AG09309 (cell line): ENCODE measurements at regions not wholly inside any gene's neighbourhood (a gene's known extent, or its start where the extent isn't known, plus 50 kb on each side); places are given as distances from the start of the nearest gene placed in this dataset.

Source experiments
- DNase-seq: peaks from one replicate; pipeline ENCODE4 v3.0.0-alpha.2; 2010; ENCODE audit warnings: low read depth
- H3K4me3 ChIP-seq: 2 replicates; pipeline ENCODE4 v1.5.1; 2011; ENCODE audit warnings: mild to moderate bottlenecking, low read depth, low read length, moderate library complexity; ENCODE audit not compliant: control insufficient read depth
- TF ChIP-seq, protein P1 (sequence below): IDR thresholded peaks from 2 replicates; pipeline ENCODE4 v1.5.1; 2011; ENCODE audit warnings: mild to moderate bottlenecking, low read depth, low read length, inconsistent platforms; ENCODE audit not compliant: insufficient read depth, control insufficient read depth; ENCODE audit errors: missing control alignments

DNA sequence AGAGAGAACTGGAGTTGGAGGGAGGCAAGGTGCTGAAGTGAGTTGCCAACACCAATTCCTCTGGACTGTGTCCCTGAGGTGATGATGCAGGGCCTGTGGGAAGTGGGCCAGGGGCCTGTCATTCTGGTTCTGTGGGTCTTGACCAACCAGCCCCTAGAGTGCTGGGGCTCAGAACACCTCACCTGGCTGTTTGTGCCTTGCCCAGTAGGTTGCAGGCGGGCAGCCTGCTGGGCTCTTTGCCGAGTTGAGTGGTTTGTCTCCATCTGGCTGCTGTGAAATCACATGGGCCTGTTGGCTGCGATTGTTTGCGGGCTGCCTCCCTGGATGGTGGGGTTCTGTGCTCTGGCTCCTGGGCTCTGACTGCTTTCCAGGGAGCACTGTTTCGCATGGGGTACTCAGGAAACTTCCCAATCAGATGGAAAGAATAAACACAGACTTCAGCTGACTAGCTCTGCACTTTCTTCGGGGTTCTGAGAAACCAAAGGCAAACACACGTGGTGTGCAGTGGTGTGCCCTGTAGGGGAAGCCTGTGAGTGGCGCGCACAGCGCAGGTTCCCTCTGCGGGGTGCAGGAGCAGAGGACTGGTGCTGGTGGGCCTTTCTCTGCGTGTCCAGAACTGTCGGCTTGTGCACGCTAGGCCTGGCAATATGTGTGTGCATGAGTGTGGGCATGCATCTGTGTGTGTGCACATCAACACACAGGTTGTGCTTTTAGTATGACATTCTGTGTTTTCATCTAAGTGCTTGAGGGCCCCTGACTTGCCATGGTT is 95.1 kb downstream of the RHOU start:
- TF ChIP-seq, protein P1, sequence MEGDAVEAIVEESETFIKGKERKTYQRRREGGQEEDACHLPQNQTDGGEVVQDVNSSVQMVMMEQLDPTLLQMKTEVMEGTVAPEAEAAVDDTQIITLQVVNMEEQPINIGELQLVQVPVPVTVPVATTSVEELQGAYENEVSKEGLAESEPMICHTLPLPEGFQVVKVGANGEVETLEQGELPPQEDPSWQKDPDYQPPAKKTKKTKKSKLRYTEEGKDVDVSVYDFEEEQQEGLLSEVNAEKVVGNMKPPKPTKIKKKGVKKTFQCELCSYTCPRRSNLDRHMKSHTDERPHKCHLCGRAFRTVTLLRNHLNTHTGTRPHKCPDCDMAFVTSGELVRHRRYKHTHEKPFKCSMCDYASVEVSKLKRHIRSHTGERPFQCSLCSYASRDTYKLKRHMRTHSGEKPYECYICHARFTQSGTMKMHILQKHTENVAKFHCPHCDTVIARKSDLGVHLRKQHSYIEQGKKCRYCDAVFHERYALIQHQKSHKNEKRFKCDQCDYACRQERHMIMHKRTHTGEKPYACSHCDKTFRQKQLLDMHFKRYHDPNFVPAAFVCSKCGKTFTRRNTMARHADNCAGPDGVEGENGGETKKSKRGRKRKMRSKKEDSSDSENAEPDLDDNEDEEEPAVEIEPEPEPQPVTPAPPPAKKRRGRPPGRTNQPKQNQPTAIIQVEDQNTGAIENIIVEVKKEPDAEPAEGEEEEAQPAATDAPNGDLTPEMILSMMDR: no peak
- no peak for DNase-seq
- no peak overlapping the region for H3K4me3 ChIP-seq

DNA sequence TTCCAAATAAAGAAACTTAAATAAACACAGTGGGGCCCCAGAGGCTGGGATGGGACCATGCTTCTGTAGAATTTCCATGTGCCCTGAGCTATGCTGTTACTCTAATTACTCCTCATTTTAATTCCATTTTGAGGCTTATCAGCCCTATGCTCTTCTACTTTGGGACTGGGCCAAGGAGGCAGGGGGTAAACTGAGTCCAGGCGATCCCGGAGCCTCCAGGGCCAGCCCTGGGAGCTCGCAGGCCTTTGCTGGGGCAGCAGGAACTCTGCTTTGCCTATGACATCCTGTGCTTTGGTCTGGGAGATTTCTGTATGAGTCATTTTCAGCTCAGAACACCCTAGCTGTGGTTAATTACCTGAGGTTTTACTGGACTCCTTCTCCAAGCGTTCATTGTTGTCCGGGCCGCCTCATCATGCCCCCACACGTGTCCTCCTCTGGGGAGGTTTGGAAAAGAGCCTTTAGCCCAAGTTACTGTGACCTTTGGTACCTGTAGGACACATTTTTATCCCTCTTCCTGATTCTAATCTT is 95.7 kb downstream of the RHOU start:
- TF ChIP-seq, protein P1: no peak
- no peak for DNase-seq
- no peak overlapping the region for H3K4me3 ChIP-seq

DNA sequence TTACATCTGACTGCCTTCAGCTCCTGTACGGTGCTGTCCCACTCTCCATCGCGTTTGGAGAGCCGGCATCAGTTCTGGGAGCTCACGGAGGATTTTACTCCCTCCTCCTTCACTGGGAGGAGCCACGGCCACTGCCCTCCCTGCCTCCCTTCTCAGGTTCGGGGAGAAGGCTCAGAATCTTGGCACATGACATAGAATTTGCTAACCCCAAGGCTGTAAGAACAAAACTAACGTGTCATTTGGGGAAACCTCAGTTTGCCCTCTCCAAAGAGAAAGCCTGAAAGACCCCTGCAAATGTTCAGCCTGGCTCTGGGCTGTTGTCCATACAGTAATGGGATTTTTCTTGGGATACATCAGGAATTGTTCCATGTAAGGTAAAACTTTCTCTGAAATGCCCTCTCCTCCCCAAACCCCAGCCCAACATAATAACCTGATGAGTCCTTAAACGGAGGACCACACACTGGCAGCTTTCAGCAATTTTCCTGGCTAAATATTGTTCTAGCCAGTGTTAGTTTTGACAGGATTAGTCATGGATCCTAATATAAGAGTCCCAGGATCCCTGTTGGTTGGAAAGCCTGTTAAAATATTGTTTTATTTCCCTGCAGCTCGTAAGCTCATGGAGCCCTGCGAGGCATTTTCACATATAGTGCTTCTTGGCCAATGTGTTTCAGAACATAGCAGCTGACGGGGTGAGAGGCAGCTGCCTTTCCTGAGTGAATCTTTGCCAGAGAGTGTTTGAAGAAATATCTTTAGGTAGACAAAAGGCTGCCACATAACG is 98.8 kb downstream of the RHOU start:
- TF ChIP-seq, protein P1: no peak
- no peak for DNase-seq
- H3K4me3 ChIP-seq: no peak overlapping the region

DNA sequence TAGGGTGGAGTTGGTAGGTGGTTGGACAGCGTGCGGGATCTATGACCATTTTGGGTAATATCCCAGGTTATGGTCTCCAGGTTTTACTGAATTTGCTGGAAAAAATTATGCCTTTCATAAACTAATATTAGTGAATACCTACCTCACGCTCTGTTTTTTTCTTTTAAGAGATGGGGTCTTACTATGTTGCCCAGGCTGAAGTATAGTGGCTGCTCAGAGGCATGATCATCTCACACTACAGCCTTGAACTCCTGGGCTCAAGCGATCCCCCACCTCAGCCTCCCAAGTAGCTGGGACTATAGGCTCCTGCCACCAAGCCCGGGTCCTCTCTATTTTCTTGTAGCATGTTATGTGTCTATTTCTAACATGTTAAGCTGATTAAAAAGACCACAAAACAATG is 100.2 kb downstream of the RHOU start:
- DNase-seq: no peak
- H3K4me3 ChIP-seq: no peak overlapping the region
- TF ChIP-seq, protein P1: no peak

DNA sequence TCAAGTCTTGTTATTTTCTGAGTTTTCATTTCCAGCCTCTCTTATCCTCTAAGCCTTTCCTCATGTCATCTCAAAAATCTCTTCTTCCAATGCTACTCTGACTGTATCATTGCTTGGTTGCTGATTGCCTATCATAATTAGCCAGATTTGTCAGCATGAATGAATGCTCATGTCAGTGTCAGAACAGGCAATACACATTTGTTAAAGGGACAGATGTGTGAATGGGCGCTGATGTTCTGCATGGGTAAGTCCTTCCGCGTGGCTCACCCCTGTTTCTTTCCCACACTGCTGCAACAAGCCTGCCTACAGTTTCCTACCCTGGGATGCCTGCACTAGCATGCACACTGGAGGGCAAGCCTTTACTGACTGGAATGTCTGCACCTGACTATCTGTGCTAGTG is 100.6 kb downstream of the RHOU start:
- TF ChIP-seq, protein P1: no peak
- H3K4me3 ChIP-seq: no peak overlapping the region
- no peak for DNase-seq

DNA sequence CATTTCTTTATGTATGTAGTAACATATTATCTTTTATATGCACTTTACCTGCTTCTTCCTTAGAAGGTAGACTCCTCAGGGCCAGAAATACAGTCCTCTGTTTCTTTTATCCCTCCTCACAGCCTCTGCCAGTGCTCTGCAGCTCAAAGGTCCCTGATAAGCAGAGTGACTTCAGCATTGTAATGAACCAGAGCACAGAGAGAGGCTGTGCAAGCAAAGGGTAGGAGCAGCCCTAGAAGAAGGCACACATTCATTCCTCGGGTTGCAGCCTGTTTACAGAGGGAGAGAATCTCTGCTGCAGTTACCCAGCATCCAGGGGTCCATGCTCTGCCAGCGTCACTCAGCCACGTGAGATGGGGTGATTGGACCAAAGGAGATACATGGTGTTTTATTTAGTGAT is 101.1 kb downstream of the RHOU start:
- no peak overlapping the region for H3K4me3 ChIP-seq
- DNase-seq: no peak
- TF ChIP-seq, protein P1: no peak
